ENCODE measurements at regions not wholly inside any gene's neighbourhood (a gene's known extent, or its start where the extent isn't known, plus 50 kb on each side); places are given as distances from the start of the nearest gene placed in this dataset.

DNA sequence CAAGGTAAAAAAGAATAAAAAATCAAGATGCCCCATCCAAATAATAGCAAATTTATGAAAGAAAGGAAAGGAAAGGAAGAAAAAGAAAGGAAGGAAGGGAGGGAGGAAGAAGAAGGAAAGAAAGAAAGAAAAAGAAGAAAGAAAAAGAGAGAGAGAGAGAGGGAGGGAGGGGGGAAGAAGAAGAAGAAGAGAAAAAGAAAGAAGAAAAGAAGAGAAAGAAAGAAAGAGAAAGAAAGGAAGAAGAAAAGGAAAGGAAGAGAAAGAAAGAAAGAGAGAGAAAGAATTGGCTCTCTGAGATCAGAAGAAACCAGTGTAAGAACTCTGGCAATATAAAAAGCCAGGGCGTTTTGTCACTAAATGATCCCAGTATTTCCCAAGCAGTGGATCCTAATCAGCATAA is 401.7 kb downstream of the EPHA7 start:
- Histone ChIP-seq H3K79me2 (ENCODE audit: control insufficient read depth, insufficient read depth, low read length) (no peaks in the 10 kb centered on the region), H4K20me1 (ENCODE audit: control insufficient read depth, extremely low read depth, insufficient read depth, low read length) (no peaks in the 10 kb centered on the region), H3K36me3 (ENCODE audit: control insufficient read depth in 2 of 2, extremely low read depth in 1 of 2, insufficient read depth in 2 of 2, low read length in 2 of 2) (no peaks in the 10 kb centered on the region), H2AFZ (ENCODE audit: control insufficient read depth, low read length) (no peak overlapping the region), H3K9ac (ENCODE audit: control insufficient read depth, extremely low read depth, insufficient read depth, low read length) (no peak overlapping the region), H3K4me1 (ENCODE audit: control insufficient read depth, extremely low read depth, insufficient read depth, low read length) (no peaks in the 10 kb centered on the region), H3K27ac (ENCODE audit: control insufficient read depth, insufficient read depth, low read length) (no peak overlapping the region), H3K9me3 (ENCODE audit: control insufficient read depth, low read depth, low read length) (peaks cover 5% of the 10 kb centered on the region), H3K4me3 (ENCODE audit: control insufficient read depth in 2 of 3, extremely low read depth in 1 of 3, insufficient read depth in 2 of 3, low read depth in 1 of 3, low read length in 3 of 3) (no peak overlapping the region), H3K9me1 (ENCODE audit: control insufficient read depth, extremely low read depth, insufficient read depth, low read length) (no peaks in the 10 kb centered on the region), H3K27me3 (ENCODE audit: control insufficient read depth, extremely low read depth, insufficient read depth, low read length) (no peaks in the 10 kb centered on the region), H3K4me2 (ENCODE audit: control insufficient read depth, extremely low read depth, insufficient read depth, low read depth, low read length) (no peak overlapping the region)
- dilution Hi-C loops (cut with MboI; ENCODE audit: extremely low pct_ligation_motif_present, low sequenced_read_pairs): no loop called here
- no peak for FAIRE-seq
- TF ChIP-seq, protein P1, sequence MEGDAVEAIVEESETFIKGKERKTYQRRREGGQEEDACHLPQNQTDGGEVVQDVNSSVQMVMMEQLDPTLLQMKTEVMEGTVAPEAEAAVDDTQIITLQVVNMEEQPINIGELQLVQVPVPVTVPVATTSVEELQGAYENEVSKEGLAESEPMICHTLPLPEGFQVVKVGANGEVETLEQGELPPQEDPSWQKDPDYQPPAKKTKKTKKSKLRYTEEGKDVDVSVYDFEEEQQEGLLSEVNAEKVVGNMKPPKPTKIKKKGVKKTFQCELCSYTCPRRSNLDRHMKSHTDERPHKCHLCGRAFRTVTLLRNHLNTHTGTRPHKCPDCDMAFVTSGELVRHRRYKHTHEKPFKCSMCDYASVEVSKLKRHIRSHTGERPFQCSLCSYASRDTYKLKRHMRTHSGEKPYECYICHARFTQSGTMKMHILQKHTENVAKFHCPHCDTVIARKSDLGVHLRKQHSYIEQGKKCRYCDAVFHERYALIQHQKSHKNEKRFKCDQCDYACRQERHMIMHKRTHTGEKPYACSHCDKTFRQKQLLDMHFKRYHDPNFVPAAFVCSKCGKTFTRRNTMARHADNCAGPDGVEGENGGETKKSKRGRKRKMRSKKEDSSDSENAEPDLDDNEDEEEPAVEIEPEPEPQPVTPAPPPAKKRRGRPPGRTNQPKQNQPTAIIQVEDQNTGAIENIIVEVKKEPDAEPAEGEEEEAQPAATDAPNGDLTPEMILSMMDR (optimal IDR thresholded peaks at IDR 0.05 in 1 of 3, IDR thresholded peaks at IDR 0.05 in 1 of 3, conservative IDR thresholded peaks at IDR 0.05 in 1 of 3; ENCODE audit: extremely low read depth in 1 of 3, insufficient read depth in 2 of 3, low read length in 3 of 3): no peak
- no peak for TF ChIP-seq EZH2 (IDR thresholded peaks at IDR 0.05; ENCODE audit: low read length)
- no peak for DNase-seq (ENCODE audit: low read depth, low spot score)

DNA sequence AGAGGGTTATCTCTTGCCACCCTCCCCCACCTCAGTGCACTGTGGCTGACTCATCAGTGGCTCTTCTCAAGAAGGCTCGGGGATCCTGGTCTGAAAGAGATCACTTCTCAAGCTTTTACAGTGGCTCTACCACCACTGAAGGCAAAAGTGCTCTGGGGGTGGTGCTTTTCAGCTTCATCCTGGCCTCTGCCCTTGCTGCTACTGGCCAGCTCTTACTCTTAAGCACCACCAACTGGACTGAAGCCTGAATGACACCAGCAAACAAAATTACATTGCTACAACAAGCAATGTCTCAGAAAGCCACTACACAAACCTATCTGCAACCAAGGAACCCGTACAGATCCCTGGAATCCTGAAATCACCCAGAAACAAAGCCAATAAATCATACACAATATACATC is 402.1 kb downstream of the EPHA7 start:
- no peaks in the 10 kb centered on the region for H4K20me1 ChIP-seq (ENCODE audit: control insufficient read depth, extremely low read depth, insufficient read depth, low read length)
- FAIRE-seq: no peak
- dilution Hi-C loops (cut with MboI; ENCODE audit: extremely low pct_ligation_motif_present, low sequenced_read_pairs): no loop called here
- no peak overlapping the region for H3K9ac ChIP-seq (ENCODE audit: control insufficient read depth, extremely low read depth, insufficient read depth, low read length)
- DNase-seq (ENCODE audit: low read depth, low spot score): no peak
- no peaks in the 10 kb centered on the region for H3K4me1 ChIP-seq (ENCODE audit: control insufficient read depth, extremely low read depth, insufficient read depth, low read length)
- H3K9me3 ChIP-seq (ENCODE audit: control insufficient read depth, low read depth, low read length): peaks cover 5% of the 10 kb centered on the region
- H3K36me3 ChIP-seq (ENCODE audit: control insufficient read depth in 2 of 2, extremely low read depth in 1 of 2, insufficient read depth in 2 of 2, low read length in 2 of 2): no peaks in the 10 kb centered on the region
- no peaks in the 10 kb centered on the region for H3K27me3 ChIP-seq (ENCODE audit: control insufficient read depth, extremely low read depth, insufficient read depth, low read length)
- no peak overlapping the region for H2AFZ ChIP-seq (ENCODE audit: control insufficient read depth, low read length)
- no peak overlapping the region for H3K4me3 ChIP-seq (ENCODE audit: control insufficient read depth in 2 of 3, extremely low read depth in 1 of 3, insufficient read depth in 2 of 3, low read depth in 1 of 3, low read length in 3 of 3)
- no peak overlapping the region for H3K27ac ChIP-seq (ENCODE audit: control insufficient read depth, insufficient read depth, low read length)
- no peaks in the 10 kb centered on the region for H3K79me2 ChIP-seq (ENCODE audit: control insufficient read depth, insufficient read depth, low read length)
- H3K9me1 ChIP-seq (ENCODE audit: control insufficient read depth, extremely low read depth, insufficient read depth, low read length): no peaks in the 10 kb centered on the region
- no peak overlapping the region for H3K4me2 ChIP-seq (ENCODE audit: control insufficient read depth, extremely low read depth, insufficient read depth, low read depth, low read length)
- TF ChIP-seq EZH2 (IDR thresholded peaks at IDR 0.05; ENCODE audit: low read length): no peak

DNA sequence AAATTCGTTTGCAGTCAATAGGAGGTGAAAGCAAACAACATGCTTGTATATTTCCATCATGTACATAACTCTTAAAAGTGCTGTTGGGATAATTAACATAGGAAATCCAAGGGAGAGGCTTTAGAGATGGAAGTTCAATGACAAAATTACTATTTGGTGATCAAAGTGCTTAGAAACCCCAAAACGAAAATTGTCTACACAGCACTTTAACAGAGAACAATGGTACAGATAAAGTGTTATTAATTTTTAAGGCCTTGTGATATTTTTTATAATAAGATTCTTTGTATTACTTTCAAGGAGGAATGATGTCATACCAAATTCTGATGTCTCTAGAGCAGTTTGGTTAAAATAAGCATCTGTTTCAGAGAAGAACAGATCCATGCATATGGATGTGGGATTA is 406.3 kb downstream of the EPHA7 start:
- H2AFZ ChIP-seq (ENCODE audit: control insufficient read depth, low read length): no peak overlapping the region
- H3K9me3 ChIP-seq (ENCODE audit: control insufficient read depth, low read depth, low read length): peaks cover 5% of the 10 kb centered on the region
- no peak overlapping the region for H3K9ac ChIP-seq (ENCODE audit: control insufficient read depth, extremely low read depth, insufficient read depth, low read length)
- no peaks in the 10 kb centered on the region for H3K79me2 ChIP-seq (ENCODE audit: control insufficient read depth, insufficient read depth, low read length)
- no peaks in the 10 kb centered on the region for H4K20me1 ChIP-seq (ENCODE audit: control insufficient read depth, extremely low read depth, insufficient read depth, low read length)
- H3K4me3 ChIP-seq (ENCODE audit: control insufficient read depth in 2 of 3, extremely low read depth in 1 of 3, insufficient read depth in 2 of 3, low read depth in 1 of 3, low read length in 3 of 3): no peak overlapping the region
- H3K36me3 ChIP-seq (ENCODE audit: control insufficient read depth in 2 of 2, extremely low read depth in 1 of 2, insufficient read depth in 2 of 2, low read length in 2 of 2): no peaks in the 10 kb centered on the region
- TF ChIP-seq EZH2 (IDR thresholded peaks at IDR 0.05; ENCODE audit: low read length): no peak
- TF ChIP-seq, protein P1 (optimal IDR thresholded peaks at IDR 0.05 in 1 of 3, IDR thresholded peaks at IDR 0.05 in 1 of 3, conservative IDR thresholded peaks at IDR 0.05 in 1 of 3; ENCODE audit: extremely low read depth in 1 of 3, insufficient read depth in 2 of 3, low read length in 3 of 3): no peak
- dilution Hi-C loops (cut with MboI; ENCODE audit: extremely low pct_ligation_motif_present, low sequenced_read_pairs): no loop called here
- H3K27ac ChIP-seq (ENCODE audit: control insufficient read depth, insufficient read depth, low read length): no peak overlapping the region
- no peaks in the 10 kb centered on the region for H3K4me1 ChIP-seq (ENCODE audit: control insufficient read depth, extremely low read depth, insufficient read depth, low read length)
- no peaks in the 10 kb centered on the region for H3K9me1 ChIP-seq (ENCODE audit: control insufficient read depth, extremely low read depth, insufficient read depth, low read length)
- FAIRE-seq (no peak), DNase-seq (ENCODE audit: low read depth, low spot score) (no peak)
- no peak overlapping the region for H3K4me2 ChIP-seq (ENCODE audit: control insufficient read depth, extremely low read depth, insufficient read depth, low read depth, low read length)
- H3K27me3 ChIP-seq (ENCODE audit: control insufficient read depth, extremely low read depth, insufficient read depth, low read length): no peaks in the 10 kb centered on the region

All from keratinocyte (primary cell).